ENCODE measurements at regions not wholly inside any gene's neighbourhood (a gene's known extent, or its start where the extent isn't known, plus 50 kb on each side); places are given as distances from the start of the nearest gene placed in this dataset.

DNA sequence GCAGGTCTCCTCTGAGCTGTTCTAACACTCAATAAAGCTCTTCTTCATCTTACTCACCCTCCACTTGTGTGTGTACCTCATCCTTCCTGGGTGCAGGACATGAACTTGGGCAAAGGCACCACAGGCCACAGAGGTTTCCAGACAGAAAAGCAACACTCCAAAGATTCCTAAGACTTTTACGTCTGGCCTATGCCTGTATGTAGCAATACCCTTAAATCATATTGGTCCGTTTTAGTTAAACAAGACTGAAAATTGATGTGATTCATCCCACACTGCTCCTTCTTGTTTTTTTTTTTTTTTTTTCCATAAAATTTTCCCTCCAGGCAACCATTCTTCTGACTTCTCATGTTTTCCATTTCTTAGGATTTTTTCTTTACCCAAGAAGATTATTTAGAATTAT is 404.3 kb downstream of the PID1 start:
- DNase-seq (ENCODE audit: low read depth, low spot score): no peak
- in situ Hi-C loops (cut with HindIII; ENCODE audit: low sequenced_read_pairs): no loop called here
- no peak overlapping the region for H3K4me3 ChIP-seq (ENCODE audit: low read depth, low read length)
- TF ChIP-seq, protein P1, sequence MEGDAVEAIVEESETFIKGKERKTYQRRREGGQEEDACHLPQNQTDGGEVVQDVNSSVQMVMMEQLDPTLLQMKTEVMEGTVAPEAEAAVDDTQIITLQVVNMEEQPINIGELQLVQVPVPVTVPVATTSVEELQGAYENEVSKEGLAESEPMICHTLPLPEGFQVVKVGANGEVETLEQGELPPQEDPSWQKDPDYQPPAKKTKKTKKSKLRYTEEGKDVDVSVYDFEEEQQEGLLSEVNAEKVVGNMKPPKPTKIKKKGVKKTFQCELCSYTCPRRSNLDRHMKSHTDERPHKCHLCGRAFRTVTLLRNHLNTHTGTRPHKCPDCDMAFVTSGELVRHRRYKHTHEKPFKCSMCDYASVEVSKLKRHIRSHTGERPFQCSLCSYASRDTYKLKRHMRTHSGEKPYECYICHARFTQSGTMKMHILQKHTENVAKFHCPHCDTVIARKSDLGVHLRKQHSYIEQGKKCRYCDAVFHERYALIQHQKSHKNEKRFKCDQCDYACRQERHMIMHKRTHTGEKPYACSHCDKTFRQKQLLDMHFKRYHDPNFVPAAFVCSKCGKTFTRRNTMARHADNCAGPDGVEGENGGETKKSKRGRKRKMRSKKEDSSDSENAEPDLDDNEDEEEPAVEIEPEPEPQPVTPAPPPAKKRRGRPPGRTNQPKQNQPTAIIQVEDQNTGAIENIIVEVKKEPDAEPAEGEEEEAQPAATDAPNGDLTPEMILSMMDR (IDR thresholded peaks at IDR 0.05; ENCODE audit: low read depth, low read length): no peak

DNA sequence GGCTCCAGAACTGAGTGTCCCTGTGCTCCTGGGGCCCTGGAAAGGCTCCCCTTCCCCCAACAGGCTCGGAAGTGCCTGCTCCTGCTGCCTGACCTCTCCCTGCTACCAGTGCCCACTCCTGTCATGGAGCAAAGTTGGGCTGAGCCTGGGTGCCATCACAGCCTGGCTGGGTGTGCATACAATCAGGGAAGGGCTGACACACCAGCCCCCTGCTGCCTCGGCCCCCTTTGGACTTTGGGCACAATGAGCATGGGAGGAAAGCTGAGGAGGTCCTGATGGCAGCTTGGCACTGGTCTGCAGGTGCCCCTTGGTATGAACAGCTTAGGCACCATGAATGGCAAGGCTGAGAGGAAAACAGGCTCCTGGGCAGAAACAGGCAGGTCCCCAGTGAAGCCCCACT is 405.0 kb downstream of the PID1 start:
- TF ChIP-seq, protein P1 (IDR thresholded peaks at IDR 0.05; ENCODE audit: low read depth, low read length): no peak
- in situ Hi-C loops (cut with HindIII; ENCODE audit: low sequenced_read_pairs): no loop called here
- no peak for DNase-seq (ENCODE audit: low read depth, low spot score)
- no peak overlapping the region for H3K4me3 ChIP-seq (ENCODE audit: low read depth, low read length)

DNA sequence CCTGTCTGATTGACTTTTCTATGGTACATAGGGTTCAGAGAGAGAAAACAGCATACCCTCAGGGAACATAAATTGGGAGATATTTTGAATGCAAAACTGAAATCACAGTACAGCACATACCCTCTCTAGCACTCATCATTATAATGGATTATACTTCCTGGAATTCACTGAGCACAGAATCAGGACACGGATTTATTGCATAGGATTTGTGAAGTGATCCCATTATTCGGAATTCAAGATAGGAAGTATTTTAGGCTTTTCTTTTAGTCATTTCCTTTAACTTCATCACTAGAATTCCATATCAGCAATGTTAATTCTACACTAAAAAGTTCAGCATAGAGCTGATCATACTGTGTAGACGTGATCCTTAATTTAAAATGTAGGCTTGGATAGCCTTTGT is 407.0 kb downstream of the PID1 start:
- DNase-seq (ENCODE audit: low read depth, low spot score): no peak
- no peak overlapping the region for H3K4me3 ChIP-seq (ENCODE audit: low read depth, low read length)
- in situ Hi-C loops (cut with HindIII; ENCODE audit: low sequenced_read_pairs): no loop called here
- TF ChIP-seq, protein P1 (IDR thresholded peaks at IDR 0.05; ENCODE audit: low read depth, low read length): no peak

DNA sequence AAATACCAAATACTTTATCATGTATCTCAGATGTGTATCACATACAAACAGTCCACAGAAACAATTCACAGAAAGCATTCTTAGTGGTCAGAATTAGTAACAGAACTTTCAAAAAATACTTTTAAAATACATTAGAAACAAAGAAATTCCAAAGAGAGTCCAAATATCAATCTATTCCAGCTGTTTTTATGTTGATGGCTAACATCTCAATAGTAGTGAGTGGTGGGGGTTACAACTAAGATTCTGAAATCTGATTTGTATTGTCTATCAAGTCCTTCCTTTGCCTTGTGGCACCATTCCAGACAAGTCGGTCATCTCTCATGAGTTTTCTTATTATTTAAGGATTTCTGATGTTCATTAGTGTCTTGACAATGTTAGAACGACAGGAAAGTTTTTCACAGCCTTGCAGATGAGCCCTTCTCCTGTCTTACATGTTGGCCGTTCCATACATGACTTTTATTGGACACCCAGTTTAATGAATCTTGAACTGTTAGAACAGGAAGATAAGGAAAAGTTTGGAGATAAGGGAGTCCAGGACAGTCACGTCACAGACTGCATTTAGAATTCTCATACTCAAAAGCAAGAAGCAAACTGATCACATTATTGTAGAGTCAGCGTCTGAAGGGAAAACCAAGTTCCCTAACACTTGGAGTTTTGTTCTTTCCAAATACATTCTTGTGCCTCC is 410.3 kb downstream of the PID1 start:
- TF ChIP-seq, protein P1 (IDR thresholded peaks at IDR 0.05; ENCODE audit: low read depth, low read length): no peak
- no peak for DNase-seq (ENCODE audit: low read depth, low spot score)
- H3K4me3 ChIP-seq (ENCODE audit: low read depth, low read length): no peak overlapping the region
- in situ Hi-C loops (cut with HindIII; ENCODE audit: low sequenced_read_pairs): no loop called here

DNA sequence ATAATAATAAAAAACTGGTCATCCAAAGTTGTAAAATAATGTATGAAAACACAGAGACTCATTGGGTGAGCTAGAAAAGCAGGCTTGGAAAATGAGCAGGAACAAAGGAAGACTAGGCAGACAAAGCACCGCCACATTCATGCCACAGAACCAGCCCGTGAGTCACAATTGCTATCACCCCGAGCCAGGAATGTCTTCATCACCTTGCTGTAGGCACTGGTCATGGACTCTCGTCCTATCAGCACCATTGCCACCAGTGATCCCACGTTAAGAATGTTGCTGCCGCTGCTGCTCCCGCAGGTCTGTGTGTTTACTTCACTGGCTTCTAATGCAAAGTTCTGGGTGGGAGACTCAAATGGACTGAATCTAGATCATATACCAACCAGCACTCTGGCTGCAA is 417.9 kb downstream of the PID1 start:
- DNase-seq (ENCODE audit: low read depth, low spot score): no peak
- in situ Hi-C loops (cut with HindIII; ENCODE audit: low sequenced_read_pairs): no loop called here
- TF ChIP-seq, protein P1 (IDR thresholded peaks at IDR 0.05; ENCODE audit: low read depth, low read length): no peak
- no peak overlapping the region for H3K4me3 ChIP-seq (ENCODE audit: low read depth, low read length)

DNA sequence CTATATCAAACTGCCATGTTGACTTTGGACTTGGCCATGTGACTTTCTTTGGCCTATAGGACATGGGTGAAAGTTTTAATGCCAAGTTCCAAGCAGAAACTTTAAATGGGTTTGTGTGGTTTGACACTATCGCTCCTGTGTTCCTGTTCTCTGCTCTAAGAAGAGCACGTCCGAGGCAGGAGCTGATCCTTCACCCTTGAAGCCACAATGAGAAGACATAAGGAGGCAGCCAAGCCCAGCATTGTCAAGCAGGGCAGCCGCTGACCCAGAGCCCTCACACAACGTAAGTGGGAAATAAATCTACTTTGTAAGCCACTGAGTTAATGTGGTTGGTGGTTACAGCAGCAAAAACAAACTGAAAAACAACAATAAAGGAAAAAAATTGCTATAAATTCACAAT is 422.4 kb downstream of the PID1 start:
- in situ Hi-C loops (cut with HindIII; ENCODE audit: low sequenced_read_pairs): no loop called here
- DNase-seq (ENCODE audit: low read depth, low spot score): peak; percentile 8
- TF ChIP-seq, protein P1 (IDR thresholded peaks at IDR 0.05; ENCODE audit: low read depth, low read length): no peak
- H3K4me3 ChIP-seq (ENCODE audit: low read depth, low read length): no peak overlapping the region
